ENCODE measurements at regions not wholly inside any gene's neighbourhood (a gene's known extent, or its start where the extent isn't known, plus 50 kb on each side); places are given as distances from the start of the nearest gene placed in this dataset.

DNA sequence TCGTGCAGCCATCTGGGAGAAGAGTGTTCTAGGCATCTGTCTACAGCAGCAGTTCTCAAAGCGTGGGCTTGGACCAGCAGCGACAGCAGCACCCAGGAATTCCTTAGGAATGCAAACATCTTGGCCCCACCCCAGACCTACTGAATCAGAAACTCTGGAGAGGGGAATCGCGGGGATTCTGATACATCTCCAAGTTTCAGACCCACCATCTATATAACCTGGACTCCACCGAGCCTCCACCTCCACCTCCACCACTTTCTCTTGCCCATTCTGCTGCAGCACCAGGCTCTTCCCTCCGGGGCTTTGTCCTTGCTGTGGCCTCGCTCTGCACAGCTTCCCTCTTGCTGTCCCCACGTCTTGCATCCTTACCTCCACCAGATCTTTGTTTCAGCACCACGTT is 256.4 kb downstream of the BCL2 start:
- TF ChIP-seq RAD21 (IDR thresholded peaks at IDR 0.05; ENCODE audit: low read depth) = no peak
- TF ChIP-seq TEAD4 (IDR thresholded peaks at IDR 0.05) = peak; percentile 59
- TF ChIP-seq, protein P1, sequence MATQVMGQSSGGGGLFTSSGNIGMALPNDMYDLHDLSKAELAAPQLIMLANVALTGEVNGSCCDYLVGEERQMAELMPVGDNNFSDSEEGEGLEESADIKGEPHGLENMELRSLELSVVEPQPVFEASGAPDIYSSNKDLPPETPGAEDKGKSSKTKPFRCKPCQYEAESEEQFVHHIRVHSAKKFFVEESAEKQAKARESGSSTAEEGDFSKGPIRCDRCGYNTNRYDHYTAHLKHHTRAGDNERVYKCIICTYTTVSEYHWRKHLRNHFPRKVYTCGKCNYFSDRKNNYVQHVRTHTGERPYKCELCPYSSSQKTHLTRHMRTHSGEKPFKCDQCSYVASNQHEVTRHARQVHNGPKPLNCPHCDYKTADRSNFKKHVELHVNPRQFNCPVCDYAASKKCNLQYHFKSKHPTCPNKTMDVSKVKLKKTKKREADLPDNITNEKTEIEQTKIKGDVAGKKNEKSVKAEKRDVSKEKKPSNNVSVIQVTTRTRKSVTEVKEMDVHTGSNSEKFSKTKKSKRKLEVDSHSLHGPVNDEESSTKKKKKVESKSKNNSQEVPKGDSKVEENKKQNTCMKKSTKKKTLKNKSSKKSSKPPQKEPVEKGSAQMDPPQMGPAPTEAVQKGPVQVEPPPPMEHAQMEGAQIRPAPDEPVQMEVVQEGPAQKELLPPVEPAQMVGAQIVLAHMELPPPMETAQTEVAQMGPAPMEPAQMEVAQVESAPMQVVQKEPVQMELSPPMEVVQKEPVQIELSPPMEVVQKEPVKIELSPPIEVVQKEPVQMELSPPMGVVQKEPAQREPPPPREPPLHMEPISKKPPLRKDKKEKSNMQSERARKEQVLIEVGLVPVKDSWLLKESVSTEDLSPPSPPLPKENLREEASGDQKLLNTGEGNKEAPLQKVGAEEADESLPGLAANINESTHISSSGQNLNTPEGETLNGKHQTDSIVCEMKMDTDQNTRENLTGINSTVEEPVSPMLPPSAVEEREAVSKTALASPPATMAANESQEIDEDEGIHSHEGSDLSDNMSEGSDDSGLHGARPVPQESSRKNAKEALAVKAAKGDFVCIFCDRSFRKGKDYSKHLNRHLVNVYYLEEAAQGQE (IDR thresholded peaks at IDR 0.05; ENCODE audit: low read depth) = no peak
- TF ChIP-seq ZBTB7A (IDR thresholded peaks at IDR 0.05; ENCODE audit: low read depth) = no peak
- no peak for TF ChIP-seq NFIC (IDR thresholded peaks at IDR 0.05)
- no peak for TF ChIP-seq FOXM1 (IDR thresholded peaks at IDR 0.05; ENCODE audit: borderline replicate concordance, low read depth)
- TF ChIP-seq EGR1 (IDR thresholded peaks at IDR 0.05) = no peak
- TF ChIP-seq CREB1 (IDR thresholded peaks at IDR 0.05; ENCODE audit: low read depth) = no peak

All from Ishikawa (cell line).